Testis (tissue), 2 donors: ENCODE measurements at regions not wholly inside any gene's neighbourhood (a gene's known extent, or its start where the extent isn't known, plus 50 kb on each side); places are given as distances from the start of the nearest gene placed in this dataset.

Experiments
- CTCF ChIP-seq, 3 experiments: fragments of 450-650 bp in 2 of 3; fragments of 200-600 bp in 1 of 3; sonication (generic) in 1 of 3; IDR thresholded peaks; one replicate each; pipeline ENCODE4 v1.5.1; 2016 to 2019; ENCODE audit warnings: antibody characterized with exemption in 3 of 3, mild to moderate bottlenecking in 2 of 3, moderate library complexity in 1 of 3
- POLR2A ChIP-seq: fragments of 450-650 bp; IDR thresholded peaks from one replicate; pipeline ENCODE4 v1.6.1; 2017; ENCODE audit warnings: antibody characterized with exemption, mild to moderate bottlenecking, moderate library complexity

DNA sequence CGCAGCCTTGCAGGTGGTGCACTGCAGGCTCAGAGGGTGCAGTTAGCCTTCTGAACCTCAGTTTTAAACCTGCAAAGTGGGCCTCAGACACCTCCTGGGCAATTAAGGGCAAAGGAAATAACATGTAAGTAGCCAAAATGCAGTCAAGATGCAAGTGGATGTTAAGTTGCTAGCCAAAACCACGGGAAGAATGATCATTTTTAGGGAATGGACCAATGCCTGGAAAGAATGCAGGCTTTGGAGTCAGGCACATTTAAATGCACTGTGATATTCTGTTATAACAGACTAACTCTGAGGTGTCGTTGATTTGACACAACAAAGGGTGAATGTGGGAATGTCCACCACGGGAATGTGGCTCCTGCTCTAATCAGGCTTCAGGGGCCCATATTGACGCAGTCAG, 57.9 kb upstream of the PTGFRN start:
- TF ChIP-seq CTCF (IDR thresholded peaks at IDR 0.05) = no peak
- no peak for TF ChIP-seq POLR2A
